ENCODE measurements at regions not wholly inside any gene's neighbourhood (a gene's known extent, or its start where the extent isn't known, plus 50 kb on each side); places are given as distances from the start of the nearest gene placed in this dataset.

GRCh38 chr11:105553025-105553424, 56.8 kb upstream of the GRIA4 start:
- Mint-ChIP-seq H3K27me3 (no peaks in the 10 kb centered on the region), H3K4me1 (no peaks in the 10 kb centered on the region), H3K4me3 (no peak overlapping the region), H3K27ac (no peak overlapping the region), H3K9me3 (ENCODE audit: low read depth) (no peaks in the 10 kb centered on the region), H3K36me3 (no peaks in the 10 kb centered on the region)
- no peak for DNase-seq
- no peak for ATAC-seq
- CTCF ChIA-PET, result no interaction called here

DNA sequence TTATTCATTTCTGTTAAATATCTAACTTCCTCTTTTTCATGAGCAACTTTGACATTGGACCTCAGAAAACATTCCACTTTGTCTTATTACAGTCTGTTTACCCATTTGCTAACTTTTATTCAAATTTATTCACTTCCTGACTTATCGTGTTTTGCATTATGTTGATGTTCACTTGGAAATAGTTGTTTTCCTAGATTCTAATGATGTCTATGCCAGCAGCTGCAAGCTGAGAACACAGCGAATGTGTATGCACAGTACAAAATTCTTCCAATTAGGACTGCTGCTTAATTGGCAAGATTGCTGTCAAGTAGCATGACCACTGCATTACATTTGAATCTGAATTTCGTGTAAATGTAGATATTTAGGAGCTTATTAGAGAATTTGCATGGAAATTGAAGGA, 61.5 kb upstream of the GRIA4 start:
- Mint-ChIP-seq H3K27me3 (no peaks in the 10 kb centered on the region), H3K27ac (no peak overlapping the region), H3K4me1 (no peaks in the 10 kb centered on the region), H3K9me3 (ENCODE audit: low read depth) (no peaks in the 10 kb centered on the region), H3K4me3 (no peak overlapping the region), H3K36me3 (no peaks in the 10 kb centered on the region)
- DNase-seq (no peak), ATAC-seq (no peak)
- CTCF ChIA-PET, result no interaction called here

- H3K27me3 Mint-ChIP-seq, result no peaks in the 10 kb centered on the region
- CTCF ChIA-PET, result no interaction called here
- H3K4me1 Mint-ChIP-seq, result no peaks in the 10 kb centered on the region
- DNase-seq, result no peak
- ATAC-seq, result no peak
- no peak overlapping the region for H3K4me3 Mint-ChIP-seq
- H3K36me3 Mint-ChIP-seq, result no peaks in the 10 kb centered on the region
- no peaks in the 10 kb centered on the region for H3K9me3 Mint-ChIP-seq (ENCODE audit: low read depth)
- no peak overlapping the region for H3K27ac Mint-ChIP-seq
Observed at GRCh38 chr11:105538588-105538987, 71.3 kb upstream of the GRIA4 start.

- no peak overlapping the region for H3K27ac Mint-ChIP-seq
- DNase-seq (no peak), ATAC-seq (no peak)
- H3K9me3 Mint-ChIP-seq (ENCODE audit: low read depth), result no peaks in the 10 kb centered on the region
- CTCF ChIA-PET, result no interaction called here
- no peaks in the 10 kb centered on the region for H3K27me3 Mint-ChIP-seq
- H3K4me3 Mint-ChIP-seq, result no peak overlapping the region
- no peaks in the 10 kb centered on the region for H3K36me3 Mint-ChIP-seq
- no peaks in the 10 kb centered on the region for H3K4me1 Mint-ChIP-seq
Observed at GRCh38 chr11:105537531-105537930, 72.3 kb upstream of the GRIA4 start.

DNA sequence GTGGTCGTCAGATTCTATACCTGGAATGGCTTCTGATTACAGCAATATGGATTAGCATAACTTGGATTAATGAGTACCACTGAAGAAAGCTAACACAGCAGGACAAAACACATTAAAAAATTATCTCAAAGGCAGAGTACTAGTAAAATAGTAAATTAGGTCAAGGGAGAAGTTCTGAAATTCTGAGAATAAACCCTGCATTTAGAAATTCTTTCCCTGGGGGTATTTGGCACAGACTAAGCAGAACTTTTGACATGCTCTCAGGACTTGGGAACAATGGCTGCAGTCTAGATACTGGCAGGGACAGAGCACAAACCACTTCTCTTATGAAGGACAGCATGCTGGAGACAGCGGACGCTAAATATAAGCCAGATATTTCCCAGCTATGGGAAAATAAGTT, 85.6 kb upstream of the GRIA4 start:
- CTCF ChIA-PET, result no interaction called here
- ATAC-seq, result no peak
- H3K4me1 Mint-ChIP-seq, result no peaks in the 10 kb centered on the region
- H3K36me3 Mint-ChIP-seq, result no peaks in the 10 kb centered on the region
- no peak for DNase-seq
- no peaks in the 10 kb centered on the region for H3K9me3 Mint-ChIP-seq (ENCODE audit: low read depth)
- H3K27me3 Mint-ChIP-seq, result no peaks in the 10 kb centered on the region
- H3K4me3 Mint-ChIP-seq, result no peak overlapping the region
- H3K27ac Mint-ChIP-seq, result no peak overlapping the region

DNA sequence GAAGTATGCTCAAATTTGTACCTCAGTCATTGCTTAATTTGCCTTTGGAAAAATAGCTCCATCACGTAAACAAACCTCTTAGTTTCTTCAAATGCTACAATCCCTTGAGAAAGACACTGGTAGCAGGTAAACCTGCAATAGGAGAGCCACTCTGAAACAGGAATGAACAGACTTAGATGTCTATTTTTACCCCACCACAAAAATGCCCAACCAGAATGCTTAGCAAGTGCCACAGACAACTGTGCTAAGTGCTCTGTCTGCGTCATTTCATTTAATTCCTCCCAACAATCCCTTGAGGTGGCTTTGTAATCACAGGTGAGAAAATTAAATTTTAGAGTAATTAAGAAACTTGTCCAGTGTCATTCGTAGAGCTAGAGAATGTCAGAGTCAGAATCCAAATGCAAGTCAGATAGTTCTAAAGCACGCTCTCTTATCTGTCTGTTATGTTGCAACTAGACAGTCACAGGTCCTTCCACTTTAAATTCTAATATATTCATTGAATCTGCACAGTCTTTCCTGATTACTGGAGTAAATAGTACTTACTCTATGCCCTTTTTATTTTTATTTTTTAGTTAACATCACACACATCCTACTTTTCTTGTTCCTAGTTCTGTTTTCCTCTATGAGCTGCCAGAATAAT, 89.0 kb upstream of the GRIA4 start:
- H3K9me3 Mint-ChIP-seq (ENCODE audit: low read depth), result no peaks in the 10 kb centered on the region
- H3K4me1 Mint-ChIP-seq, result no peaks in the 10 kb centered on the region
- CTCF ChIA-PET, result no interaction called here
- no peaks in the 10 kb centered on the region for H3K27me3 Mint-ChIP-seq
- DNase-seq, result no peak
- ATAC-seq, result no peak
- no peak overlapping the region for H3K4me3 Mint-ChIP-seq
- no peaks in the 10 kb centered on the region for H3K36me3 Mint-ChIP-seq
- H3K27ac Mint-ChIP-seq, result no peak overlapping the region

- Mint-ChIP-seq H3K27ac (no peak overlapping the region), H3K9me3 (ENCODE audit: low read depth) (no peaks in the 10 kb centered on the region), H3K4me1 (no peaks in the 10 kb centered on the region), H3K36me3 (no peaks in the 10 kb centered on the region), H3K4me3 (no peak overlapping the region), H3K27me3 (no peaks in the 10 kb centered on the region)
- ATAC-seq, result no peak
- CTCF ChIA-PET, result no interaction called here
- DNase-seq, result no peak
Observed at GRCh38 chr11:105507496-105508254, 102.2 kb upstream of the GRIA4 start.

GRCh38 chr11:105492010-105492409, 117.9 kb upstream of the GRIA4 start:
- Mint-ChIP-seq H3K4me1 (no peaks in the 10 kb centered on the region), H3K27me3 (no peaks in the 10 kb centered on the region), H3K4me3 (no peak overlapping the region), H3K9me3 (ENCODE audit: low read depth) (no peaks in the 10 kb centered on the region), H3K36me3 (no peaks in the 10 kb centered on the region), H3K27ac (no peak overlapping the region)
- DNase-seq, result no peak
- no peak for ATAC-seq
- CTCF ChIA-PET, result interaction anchor here (1.1 kb wide), 1 partner anchor 10 kb away, joined by 3 read pairs; no protein-coding TSS in a partner anchor

DNA sequence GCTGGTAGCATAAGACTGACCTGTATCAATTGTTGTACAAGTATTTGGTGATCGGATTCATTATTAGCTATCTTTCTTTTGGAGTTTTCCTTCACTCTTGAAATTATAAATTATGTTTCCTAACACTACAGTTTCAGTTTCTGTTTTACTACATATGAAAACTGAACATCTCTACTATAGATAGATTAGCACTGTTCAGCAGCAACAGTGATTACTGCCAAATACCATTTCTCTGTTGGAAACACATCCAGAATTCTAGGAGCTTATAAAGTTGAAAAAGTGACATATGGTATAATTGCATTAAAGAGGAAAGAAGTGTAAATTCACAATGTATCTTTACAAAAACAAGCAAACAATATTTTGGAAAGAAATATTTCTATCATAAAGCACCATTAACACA, 118.5 kb upstream of the GRIA4 start:
- no peak overlapping the region for H3K27ac Mint-ChIP-seq
- no peaks in the 10 kb centered on the region for H3K9me3 Mint-ChIP-seq (ENCODE audit: low read depth)
- ATAC-seq (no peak), DNase-seq (no peak)
- CTCF ChIA-PET, result interaction anchor here (1.1 kb wide), 1 partner anchor 9 kb away, joined by 3 read pairs; no protein-coding TSS in a partner anchor
- H3K36me3 Mint-ChIP-seq, result no peaks in the 10 kb centered on the region
- H3K4me3 Mint-ChIP-seq, result no peak overlapping the region
- no peaks in the 10 kb centered on the region for H3K4me1 Mint-ChIP-seq
- no peaks in the 10 kb centered on the region for H3K27me3 Mint-ChIP-seq

DNA sequence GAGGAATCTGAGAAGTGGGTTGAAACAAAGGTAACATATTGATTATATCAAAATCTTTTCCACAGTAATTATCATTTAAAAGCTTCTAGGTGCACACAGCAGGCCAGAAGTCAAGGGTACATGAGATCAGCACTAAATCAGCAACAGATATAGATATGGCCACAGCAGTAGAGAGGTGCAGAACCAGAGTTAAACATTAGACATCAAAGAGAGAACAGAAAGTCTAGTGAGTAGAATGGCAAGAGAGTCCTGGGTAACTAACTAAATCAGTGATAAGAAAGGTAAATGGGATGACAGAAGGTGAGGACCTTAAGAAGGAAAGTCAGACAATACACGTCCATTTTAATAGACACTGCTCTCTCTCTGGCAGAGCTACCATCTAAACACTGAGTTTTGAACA, 119.5 kb upstream of the GRIA4 start:
- Mint-ChIP-seq H3K27ac (no peak overlapping the region), H3K9me3 (ENCODE audit: low read depth) (no peaks in the 10 kb centered on the region), H3K4me3 (no peak overlapping the region), H3K36me3 (no peaks in the 10 kb centered on the region), H3K4me1 (no peaks in the 10 kb centered on the region), H3K27me3 (no peaks in the 10 kb centered on the region)
- DNase-seq (no peak), ATAC-seq (no peak)
- CTCF ChIA-PET, result no interaction called here

DNA sequence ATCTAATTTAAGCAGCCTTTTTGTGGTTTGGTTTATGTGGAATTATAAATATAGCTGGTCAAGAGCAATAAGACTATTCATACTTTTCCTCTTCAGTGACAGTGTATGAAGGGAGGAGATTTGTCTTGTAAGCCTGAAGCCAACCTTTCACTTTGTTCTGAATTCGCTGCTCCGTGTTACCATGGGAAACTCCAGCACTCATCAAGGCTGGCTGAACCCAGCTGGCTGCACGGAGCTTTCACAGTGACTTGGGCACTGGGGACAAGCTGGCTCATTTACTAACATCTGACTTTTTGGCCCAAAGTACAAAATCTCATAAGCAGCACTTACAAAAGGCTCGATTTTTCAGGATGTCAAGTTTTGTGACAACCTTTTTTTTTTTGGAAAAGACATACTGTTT, 120.4 kb upstream of the GRIA4 start:
- no peaks in the 10 kb centered on the region for H3K27me3 Mint-ChIP-seq
- ATAC-seq (no peak), DNase-seq (no peak)
- no peaks in the 10 kb centered on the region for H3K36me3 Mint-ChIP-seq
- H3K27ac Mint-ChIP-seq, result no peak overlapping the region
- H3K9me3 Mint-ChIP-seq (ENCODE audit: low read depth), result no peaks in the 10 kb centered on the region
- no peaks in the 10 kb centered on the region for H3K4me1 Mint-ChIP-seq
- H3K4me3 Mint-ChIP-seq, result no peak overlapping the region
- CTCF ChIA-PET, result no interaction called here

- Mint-ChIP-seq H3K27ac (no peak overlapping the region), H3K9me3 (ENCODE audit: low read depth) (no peaks in the 10 kb centered on the region), H3K4me3 (no peak overlapping the region), H3K4me1 (no peaks in the 10 kb centered on the region), H3K36me3 (no peaks in the 10 kb centered on the region), H3K27me3 (no peaks in the 10 kb centered on the region)
- no peak for ATAC-seq
- DNase-seq, result no peak
- CTCF ChIA-PET, result no interaction called here
Observed at GRCh38 chr11:105486929-105487328, 122.9 kb upstream of the GRIA4 start.

- Mint-ChIP-seq H3K27me3 (no peaks in the 10 kb centered on the region), H3K4me3 (no peak overlapping the region), H3K4me1 (no peaks in the 10 kb centered on the region), H3K36me3 (no peaks in the 10 kb centered on the region), H3K9me3 (ENCODE audit: low read depth) (no peaks in the 10 kb centered on the region), H3K27ac (no peak overlapping the region)
- DNase-seq, result no peak
- no peak for ATAC-seq
- CTCF ChIA-PET, result no interaction called here
Observed at GRCh38 chr11:105469931-105470330, 139.9 kb upstream of the GRIA4 start.

- H3K9me3 Mint-ChIP-seq (ENCODE audit: low read depth), result no peaks in the 10 kb centered on the region
- H3K4me1 Mint-ChIP-seq, result no peaks in the 10 kb centered on the region
- no peak overlapping the region for H3K27ac Mint-ChIP-seq
- no peaks in the 10 kb centered on the region for H3K27me3 Mint-ChIP-seq
- DNase-seq, result no peak
- ATAC-seq, result no peak
- no peaks in the 10 kb centered on the region for H3K36me3 Mint-ChIP-seq
- no peak overlapping the region for H3K4me3 Mint-ChIP-seq
- CTCF ChIA-PET, result no interaction called here
Observed at GRCh38 chr11:105468154-105468553, 141.7 kb upstream of the GRIA4 start.

All from activated CD8-positive, alpha-beta memory T cell treated with anti-CD3 and anti-CD28 coated beads, Interleukin-2, amount 10 ng/mL, durations not matched to agents 7 days and 5 days (primary cell).